Motor neuron (in vitro differentiated cells): ENCODE measurements at regions not wholly inside any gene's neighbourhood (a gene's known extent, or its start where the extent isn't known, plus 50 kb on each side); places are given as distances from the start of the nearest gene placed in this dataset.

Source experiments
- ATAC-seq, 8 experiments: fragments of 200-7000 bp; cut with Tn5 transposase; replicated peaks in 6 of 8; 2 replicates each; pipeline ENCODE4 v1.8.0; 2021; ENCODE audit warnings: mild to moderate bottlenecking in 8 of 8, moderate library complexity in 8 of 8
- H3K27ac ChIP-seq, 2 donors: fragments of 250-450 bp; sonication (Bioruptor Pico); 2 replicates each; pipeline ENCODE4 v1.9.0; 2021; ENCODE audit warnings: antibody characterized with exemption in 2 of 2, mild to moderate bottlenecking in 2 of 2, moderate library complexity in 1 of 2
- H3K4me1 ChIP-seq, 2 donors: fragments of 250-450 bp; sonication (Bioruptor Pico); replicated peaks in 1 of 2; 2 replicates each; pipeline ENCODE4 v1.6.1; 2021; ENCODE audit warnings: antibody characterized with exemption in 2 of 2, mild to moderate bottlenecking in 2 of 2, moderate library complexity in 1 of 2
- H3K4me3 ChIP-seq, 5 donors: fragments of 250-450 bp; sonication (Bioruptor Pico); 2 replicates each; pipeline ENCODE4 v1.9.0; 2021; ENCODE audit warnings: antibody characterized with exemption in 5 of 5, mild to moderate bottlenecking in 5 of 5, moderate library complexity in 4 of 5
- WGBS, 10 experiments: fragments of 450-650 bp; shearing (Covaris generic); methylation state at CpG; one replicate each; pipeline ENCODE4 v1.0.0; 2022; 5-methylcytosine and 5-hydroxymethylcytosine counted together
- in situ Hi-C, 9 experiments: fragments of 400-800 bp; cut with MboI; loops; one replicate each; pipeline ENCODE4 v1.15.0; 2021; ENCODE audit warnings: low sequenced_read_pairs in 9 of 9, low pct_unique_long_range_greater_than_20kb in 2 of 9; ENCODE audit not compliant: unreplicated experiment in 9 of 9

DNA sequence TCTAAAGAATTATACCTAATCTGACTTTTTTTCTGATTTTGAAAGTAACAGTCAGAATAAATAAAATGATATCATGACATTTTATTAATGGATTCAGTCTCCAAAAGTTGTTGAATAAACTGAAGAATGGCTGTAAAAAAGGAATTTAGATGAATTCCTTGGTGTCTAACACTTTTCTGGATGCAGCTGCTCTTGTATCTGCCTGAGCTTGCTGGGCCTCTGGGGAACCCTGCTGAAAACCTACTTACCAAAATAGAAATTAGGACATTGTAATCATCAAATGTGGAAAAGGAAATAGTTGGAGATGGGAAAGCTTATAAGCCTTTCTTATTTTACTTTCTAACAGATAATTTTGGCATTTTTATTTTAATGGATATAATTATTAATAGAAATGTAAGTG, 315.7 kb upstream of the ANO5 start:
- no peak for ATAC-seq
- Histone ChIP-seq H3K4me1 (no peaks in the 10 kb centered on the region), H3K27ac (no peak overlapping the region), H3K4me3 (no peak overlapping the region)
- in situ Hi-C loops = no loop called here

DNA sequence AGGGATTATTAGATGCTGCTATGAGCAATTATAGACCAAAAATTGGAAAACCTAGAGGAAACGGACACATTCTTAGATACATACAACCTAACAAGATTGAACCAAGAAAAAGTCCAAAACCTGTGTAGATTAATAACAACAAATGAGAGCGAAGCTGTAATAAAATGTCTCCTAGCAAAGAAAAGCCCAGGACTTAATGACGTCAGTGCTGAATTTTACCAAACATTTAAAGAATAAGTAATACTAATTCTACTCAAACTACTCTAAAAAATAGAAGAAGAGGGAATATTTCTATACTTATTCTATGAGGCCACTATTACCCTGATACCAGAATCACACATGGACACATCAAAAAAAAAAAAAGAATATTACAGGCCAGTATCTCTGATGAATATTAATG, 309.5 kb upstream of the ANO5 start:
- H3K4me1 ChIP-seq = no peaks in the 10 kb centered on the region
- H3K27ac ChIP-seq = no peak overlapping the region
- in situ Hi-C loops = no loop called here
- ATAC-seq = no peak
- 15 to 100% (median 88%) methylated on average over 2 to 3 of the region's 3 CpGs for WGBS, 10 experiments
- no peak overlapping the region for H3K4me3 ChIP-seq

DNA sequence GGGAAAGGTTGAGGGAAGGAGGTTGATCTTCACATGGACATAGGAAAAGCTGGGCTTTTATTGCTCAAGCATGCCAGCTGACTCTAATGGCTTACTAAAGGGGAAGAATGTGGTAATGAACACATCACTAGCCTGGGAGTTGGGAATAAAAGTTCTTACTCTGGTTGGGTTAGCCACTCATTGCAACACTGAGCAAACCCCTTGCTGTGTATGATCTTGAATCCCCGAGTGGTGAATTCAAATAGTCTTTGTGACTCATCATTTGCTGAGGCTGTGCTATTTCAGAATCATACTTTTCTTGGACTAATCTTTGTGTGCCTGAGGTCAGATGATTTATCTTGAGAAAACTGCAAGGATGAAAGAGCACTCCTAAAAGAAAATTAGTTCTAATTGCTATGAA, 304.1 kb upstream of the ANO5 start:
- H3K27ac ChIP-seq = no peak overlapping the region
- WGBS, 10 experiments = 0 to 83% (median 31%) methylated on average over 1 of the region's 1 CpG; no CpG with 5 or more reads in 6 of the 10 experiments
- H3K4me3 ChIP-seq = no peak overlapping the region
- in situ Hi-C loops = no loop called here
- peaks cover 8 to 18% of the 10 kb centered on the region in 2 donors for H3K4me1 ChIP-seq
- ATAC-seq = peak in 5 of 8 experiments; percentile 23 to 62 (median 51)

DNA sequence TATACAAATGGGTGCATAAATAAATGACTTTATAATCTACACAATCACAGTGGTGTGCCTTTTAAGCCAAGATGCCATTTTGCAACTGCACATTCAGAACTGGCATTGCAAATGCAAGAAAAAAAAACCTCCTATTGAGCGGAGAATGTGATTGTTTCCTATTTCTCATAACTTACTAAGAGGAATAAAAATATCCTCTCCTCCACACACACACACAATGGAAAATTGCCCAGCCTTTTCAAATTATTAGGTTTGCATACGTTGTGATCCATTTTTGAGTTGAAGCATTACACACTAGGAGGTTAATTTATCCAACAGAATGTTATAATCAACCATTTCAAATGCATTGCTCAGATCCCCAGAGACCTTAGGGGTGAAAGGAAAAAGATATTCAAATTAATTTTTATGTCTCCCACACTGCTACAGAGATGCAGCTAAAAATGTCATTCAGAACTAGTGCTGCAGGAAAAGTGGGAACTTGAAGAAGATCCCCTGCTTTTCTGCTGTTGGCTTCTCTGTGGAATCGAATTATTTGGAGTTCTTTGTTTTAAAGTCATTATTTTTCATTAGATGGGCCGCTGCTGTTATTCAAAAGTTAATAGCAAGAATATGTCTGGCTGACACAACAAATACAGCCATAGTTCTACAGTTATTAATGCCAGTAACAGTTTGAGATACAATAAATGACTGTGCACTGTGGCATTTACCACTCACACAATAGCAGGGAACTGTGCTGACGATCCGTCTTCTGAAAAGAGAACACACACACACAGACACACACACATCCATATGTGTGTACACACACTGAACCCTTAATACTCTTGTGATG, 299.9 kb upstream of the ANO5 start:
- in situ Hi-C loops = no loop called here
- 0 to 72% (median 49%) methylated on average over 2 to 6 of the region's 6 CpGs; no CpG with 5 or more reads in 1 of the 10 experiments for WGBS, 10 experiments
- no peak overlapping the region for H3K4me3 ChIP-seq
- H3K27ac ChIP-seq = no peak overlapping the region
- peaks cover 8 to 22% of the 10 kb centered on the region in 2 donors for H3K4me1 ChIP-seq
- peak in 5 of 8 experiments; percentile 44 to 91 (median 60) for ATAC-seq

DNA sequence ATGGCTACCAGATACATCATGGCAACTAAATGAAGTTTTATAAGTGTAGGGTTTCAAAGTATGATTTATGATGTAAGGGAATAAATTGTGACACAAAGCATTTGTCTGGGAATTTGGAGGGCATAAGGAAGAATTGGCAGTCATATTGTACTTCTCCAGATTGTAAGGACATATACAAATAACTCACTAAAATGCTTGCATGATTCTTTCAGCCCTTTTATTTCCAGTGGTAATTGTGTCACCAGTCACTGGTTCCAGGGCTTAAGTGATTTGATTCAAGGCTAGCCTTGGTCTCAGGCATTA, 299.4 kb upstream of the ANO5 start:
- no peak for ATAC-seq
- in situ Hi-C loops = no loop called here
- no peak overlapping the region for H3K4me3 ChIP-seq
- H3K27ac ChIP-seq = no peak overlapping the region
- H3K4me1 ChIP-seq = peaks cover 8 to 22% of the 10 kb centered on the region in 2 donors

DNA sequence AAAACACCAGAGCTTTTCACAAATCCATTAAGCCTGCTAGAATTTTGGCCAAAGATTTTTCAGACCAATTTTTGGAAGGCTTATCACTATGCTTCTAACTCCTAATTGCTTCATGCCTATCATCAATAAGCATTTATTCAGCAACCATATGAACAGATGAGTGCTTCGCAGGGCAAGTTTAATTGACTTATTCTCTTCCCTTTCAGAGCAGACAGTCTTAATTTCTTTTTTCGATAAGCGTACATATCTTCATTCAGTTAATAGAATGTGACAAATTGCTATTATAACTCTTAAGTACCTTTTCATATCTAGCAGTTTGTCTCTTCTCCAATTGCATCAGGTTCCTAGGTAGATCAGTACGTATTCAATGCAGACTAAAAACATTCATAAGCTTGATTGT, 298.4 kb upstream of the ANO5 start:
- in situ Hi-C loops = no loop called here
- Histone ChIP-seq H3K4me1 (peaks cover 8 to 22% of the 10 kb centered on the region in 2 donors), H3K27ac (no peak overlapping the region), H3K4me3 (no peak overlapping the region)
- ATAC-seq = no peak
- WGBS, 10 experiments = 11 to 100% (median 89%) methylated on average over 2 to 4 of the region's 4 CpGs

DNA sequence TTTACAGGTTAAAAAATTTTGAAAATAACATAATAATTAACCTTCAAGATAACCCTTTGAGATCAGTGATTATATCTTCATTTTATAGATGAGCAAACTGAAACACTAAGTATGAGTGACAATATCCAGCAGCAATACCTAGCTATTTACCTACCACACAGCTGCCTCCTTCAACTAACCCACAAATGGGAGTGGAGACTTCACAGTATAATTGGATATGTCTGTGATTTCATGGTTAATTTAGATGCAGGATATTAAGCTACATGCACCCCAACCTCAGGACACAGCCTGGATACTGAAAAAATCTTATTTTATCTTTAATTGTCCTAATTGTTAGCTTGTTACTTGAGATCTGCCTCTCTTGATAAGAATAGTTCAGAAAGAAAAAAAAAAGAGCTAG, 297.2 kb upstream of the ANO5 start:
- in situ Hi-C loops = no loop called here
- Histone ChIP-seq H3K4me3 (no peak overlapping the region), H3K4me1 (peaks cover 8 to 22% of the 10 kb centered on the region in 2 donors), H3K27ac (no peak overlapping the region)
- ATAC-seq = no peak

DNA sequence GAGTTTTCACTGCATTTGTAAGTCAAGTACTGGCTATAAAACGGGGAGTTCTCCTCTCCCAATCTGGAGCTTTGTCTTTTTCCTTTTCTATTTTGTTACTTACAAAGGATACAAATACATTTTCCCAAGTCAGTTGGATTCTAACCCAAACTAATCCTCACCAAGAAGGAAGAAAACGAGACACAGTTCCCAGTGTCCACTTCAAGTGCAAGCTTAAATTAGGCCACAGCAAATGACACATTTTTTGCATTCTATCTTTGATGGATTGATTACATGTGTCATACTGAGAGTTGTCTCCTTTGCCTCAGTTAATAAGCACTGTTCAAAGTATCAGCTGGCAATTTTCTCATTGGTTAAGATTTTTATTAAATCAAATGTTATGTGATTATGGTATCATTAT, 296.7 kb upstream of the ANO5 start:
- Histone ChIP-seq H3K27ac (no peak overlapping the region), H3K4me3 (no peak overlapping the region), H3K4me1 (peaks cover 8 to 22% of the 10 kb centered on the region in 2 donors)
- no peak for ATAC-seq
- 0 to 90% (median 73%) methylated on average over 1 to 2 of the region's 2 CpGs for WGBS, 10 experiments
- in situ Hi-C loops = no loop called here

DNA sequence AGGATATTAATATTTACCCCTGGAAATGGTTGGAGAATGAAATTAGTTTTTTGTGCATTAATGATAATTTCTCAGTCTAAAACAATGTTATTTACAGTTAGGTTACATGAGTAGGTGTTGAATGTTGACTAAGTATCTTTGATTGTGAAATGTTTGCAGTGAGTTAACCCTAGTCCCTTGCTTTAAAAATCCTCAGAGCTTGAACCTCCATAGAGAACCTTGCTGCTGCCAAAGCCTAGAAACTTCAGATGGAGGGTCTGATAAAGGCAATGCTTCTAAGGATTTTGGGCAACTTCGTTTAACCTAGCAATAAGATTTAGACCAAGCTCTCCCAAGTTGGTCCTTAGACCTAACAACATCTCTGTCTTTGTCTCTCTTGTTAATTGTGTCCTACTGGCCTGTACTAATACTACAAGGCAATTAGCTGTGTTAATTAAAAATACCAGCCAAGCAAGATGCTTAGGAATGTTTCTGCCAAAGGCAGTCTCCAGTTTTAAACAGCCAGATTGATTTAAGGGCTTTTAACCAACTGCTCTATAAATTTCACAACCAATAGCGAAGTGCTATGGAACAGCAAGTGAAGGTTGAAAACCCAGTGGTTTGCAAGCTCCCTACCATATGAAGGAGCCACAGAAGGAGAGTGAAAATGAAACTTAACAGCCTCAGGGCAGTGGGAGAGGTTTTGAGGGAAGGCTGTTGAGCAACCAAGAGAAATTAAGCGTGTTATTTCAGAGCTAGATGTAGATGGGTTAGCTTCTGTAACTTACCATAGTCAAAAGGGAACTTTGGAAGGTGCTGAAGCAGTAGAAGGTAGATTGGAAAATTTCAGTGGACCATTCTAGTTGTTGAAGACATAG, 295.9 kb upstream of the ANO5 start:
- Histone ChIP-seq H3K27ac (no peak overlapping the region), H3K4me1 (peaks cover 8 to 22% of the 10 kb centered on the region in 2 donors), H3K4me3 (no peak overlapping the region)
- 4 to 100% (median 63%) methylated on average over 1 to 3 of the region's 3 CpGs for WGBS, 10 experiments
- peak in 3 of 8 experiments; percentile 52 to 57 (median 52) for ATAC-seq
- in situ Hi-C loops = no loop called here

DNA sequence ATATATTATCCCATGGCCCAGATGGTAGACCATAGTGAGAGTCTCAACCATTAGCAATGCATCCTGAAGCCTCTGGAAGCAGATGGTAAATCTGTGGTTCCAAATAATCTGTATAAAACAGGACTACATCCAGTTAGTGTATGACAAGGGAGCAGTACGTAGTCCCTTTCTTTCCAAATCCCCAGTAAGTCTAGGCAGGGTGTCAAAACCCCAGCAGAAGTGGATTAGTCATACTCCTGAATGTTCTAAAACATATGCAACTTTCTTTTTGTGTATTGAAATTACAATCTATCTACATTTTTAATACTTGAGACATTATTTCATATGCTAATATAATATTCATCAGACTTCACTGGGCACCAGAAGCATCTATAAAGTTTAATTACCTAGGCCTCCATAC, 295.1 kb upstream of the ANO5 start:
- no peak overlapping the region for H3K4me3 ChIP-seq
- ATAC-seq = peak in 3 of 8 experiments; percentile 26 to 81 (median 29)
- in situ Hi-C loops = no loop called here
- peaks cover 6 to 15% of the 10 kb centered on the region in 2 donors for H3K4me1 ChIP-seq
- H3K27ac ChIP-seq = no peak overlapping the region
- WGBS, 10 experiments = 33 to 100% (median 60%) methylated on average over 1 of the region's 1 CpG; no CpG with 5 or more reads in 6 of the 10 experiments

DNA sequence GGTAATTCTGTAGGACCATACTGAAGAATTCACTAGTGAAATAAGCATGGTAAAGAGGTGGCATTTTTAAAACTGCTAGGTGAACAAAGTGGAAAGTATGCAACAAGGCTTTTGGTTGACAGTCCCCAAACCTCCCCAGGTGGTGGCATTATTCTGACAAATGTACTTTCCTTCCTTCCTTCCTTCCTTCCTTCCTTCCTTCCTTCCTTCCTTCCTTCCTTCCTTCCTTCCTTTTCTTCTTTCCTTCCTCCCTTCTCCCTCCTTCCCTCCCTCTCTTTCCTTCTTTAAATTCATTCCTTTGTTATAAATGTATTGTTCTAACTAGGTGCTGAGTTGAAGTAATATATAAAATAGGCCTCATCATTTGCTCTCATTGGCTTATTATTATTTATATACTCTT, 284.7 kb upstream of the ANO5 start:
- Histone ChIP-seq H3K27ac (no peak overlapping the region), H3K4me1 (peaks cover 3 to 17% of the 10 kb centered on the region in 2 donors), H3K4me3 (no peak overlapping the region)
- in situ Hi-C loops = no loop called here
- no peak for ATAC-seq

DNA sequence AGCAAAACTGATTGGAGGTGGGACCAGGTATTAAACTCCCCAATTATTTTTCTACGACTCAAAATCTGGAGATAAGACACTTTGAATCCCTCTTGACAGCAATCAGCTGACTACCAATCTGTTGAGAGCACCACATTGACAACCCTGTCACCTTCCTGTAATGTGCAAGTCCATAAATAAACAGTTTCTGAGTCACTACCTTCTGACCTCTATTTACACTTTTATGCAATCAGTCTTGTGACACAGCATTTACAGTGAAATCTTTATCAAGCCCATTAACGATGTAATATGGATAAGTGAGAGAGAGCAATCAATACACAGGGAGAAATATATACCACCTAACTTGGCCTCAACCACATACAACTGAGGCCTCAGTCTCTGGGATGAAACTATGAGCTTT, 283.7 kb upstream of the ANO5 start:
- Histone ChIP-seq H3K27ac (no peak overlapping the region), H3K4me3 (no peak overlapping the region), H3K4me1 (peaks cover 3 to 17% of the 10 kb centered on the region in 2 donors)
- in situ Hi-C loops = no loop called here
- 0 to 82% (median 39%) methylated on average over 1 to 2 of the region's 2 CpGs for WGBS, 10 experiments
- peak in 7 of 8 experiments; percentile 57 to 92 (median 84) for ATAC-seq

DNA sequence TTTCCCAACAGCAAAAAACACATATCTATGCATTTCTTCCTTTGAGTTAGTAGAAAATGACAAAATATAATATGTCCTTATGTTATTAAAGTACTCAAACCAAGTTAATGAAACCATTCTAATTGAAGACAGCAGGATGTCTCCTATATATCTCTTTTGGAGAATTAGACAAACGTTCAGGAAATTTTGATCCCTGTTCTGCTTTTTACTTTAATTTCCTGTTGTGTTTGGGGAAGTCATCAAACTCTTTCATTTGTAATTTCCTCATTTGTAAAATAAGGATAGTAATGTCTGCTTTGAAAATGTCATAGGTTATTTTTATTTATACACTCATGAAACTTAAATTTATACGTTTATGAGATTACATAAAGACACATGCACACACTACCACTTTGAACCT, 281.8 kb upstream of the ANO5 start:
- Histone ChIP-seq H3K27ac (no peak overlapping the region), H3K4me1 (peaks cover 3 to 17% of the 10 kb centered on the region in 2 donors), H3K4me3 (no peak overlapping the region)
- 4 to 86% (median 66%) methylated on average over 1 to 2 of the region's 2 CpGs for WGBS, 10 experiments
- in situ Hi-C loops = no loop called here
- no peak for ATAC-seq

DNA sequence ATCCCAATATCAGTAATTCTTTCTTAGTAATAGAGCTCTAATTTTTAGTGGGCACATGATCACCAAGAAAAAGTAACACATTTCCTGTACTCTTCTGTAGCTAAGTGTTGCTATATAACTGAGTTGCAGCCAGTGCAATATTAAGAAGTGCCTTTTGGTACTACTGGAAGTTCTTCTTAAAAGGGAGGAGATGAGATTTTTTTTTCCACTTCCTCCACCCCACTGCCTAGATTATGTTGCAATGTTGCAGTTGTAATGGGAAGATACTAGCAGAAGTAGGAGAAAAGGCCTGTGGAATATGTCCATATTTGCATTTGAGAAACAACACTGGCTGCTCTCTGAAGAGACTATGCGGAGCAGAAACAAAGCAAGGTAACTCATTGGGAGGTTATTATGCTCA, 280.6 kb upstream of the ANO5 start:
- no peak overlapping the region for H3K4me3 ChIP-seq
- ATAC-seq = no peak
- in situ Hi-C loops = no loop called here
- 10 to 100% (median 88%) methylated on average over 1 of the region's 1 CpG; no CpG with 5 or more reads in 4 of the 10 experiments for WGBS, 10 experiments
- H3K27ac ChIP-seq = no peak overlapping the region
- peaks cover 3 to 12% of the 10 kb centered on the region in 2 donors for H3K4me1 ChIP-seq
